HCT116 (cell line): ENCODE measurements at regions not wholly inside any gene's neighbourhood (a gene's known extent, or its start where the extent isn't known, plus 50 kb on each side); places are given as distances from the start of the nearest gene placed in this dataset.

Source experiments
- ATAC-seq: fragments of 200-7000 bp; cut with Tn5 transposase; 2 replicates; pipeline ENCODE4 v1.9.1; 2020; ENCODE audit warnings: mild to moderate bottlenecking, moderate library complexity
- BruUV-seq: library from RNA; stranded (reverse); fragments of 400-500 nt; replicated peaks from 2 replicates; lab custom pipeline; 2021; lab: Mats Ljungman, UMichigan
- CTCF ChIA-PET: fragments of 300-600 bp; sonication (Branson Sonifier 250); formaldehyde crosslinking; loops from one replicate; lab custom pipeline; 2021; ENCODE audit warnings: antibody characterized with exemption; lab: Charles Lee
- POLR2A ChIA-PET: fragments of 300-600, 350-600 bp; sonication (Branson Sonifier 250); formaldehyde crosslinking; loops from one replicate; lab custom pipeline; 2021; ENCODE audit warnings: antibody characterized with exemption; lab: Charles Lee
- RAD21 ChIA-PET, 2 experiments: fragments of 300-600 bp; sonication (Branson Sonifier 250); formaldehyde crosslinking; loops; one replicate each; lab custom pipeline; 2023; ENCODE audit warnings: low total read pairs in 2 of 2; ENCODE audit not compliant: uncharacterized antibody in 2 of 2, unreplicated experiment in 2 of 2, low non-redundant PET in 1 of 2; lab: Charles Lee
- DNase-seq: peaks from one replicate; pipeline ENCODE4 v3.0.0-alpha.2; 2010; ENCODE audit warnings: low read depth, low spot score
- H2AFZ ChIP-seq: fragments of 200-600 bp; shearing (Covaris generic), sonication (generic); 2 replicates; pipeline ENCODE4 v1.6.1; 2017; ENCODE audit warnings: low read depth, mixed run types, mixed read lengths, antibody characterized with exemption, low read length; ENCODE audit not compliant: poor library complexity, severe bottlenecking
- H3K27ac ChIP-seq: 2 replicates; pipeline ENCODE4 v1.5.1; 2012; ENCODE audit warnings: low read depth, low read length
- H3K27me3 ChIP-seq: fragments of 200-600 bp; sonication (generic); 2 replicates; pipeline ENCODE4 v1.6.1; 2016; ENCODE audit warnings: mixed run types, low read length, mixed read lengths; ENCODE audit not compliant: insufficient read depth
- H3K36me3 ChIP-seq, 2 experiments: fragments of 200-500 bp in 1 of 2; fragments of 200-600 bp in 1 of 2; sonication (Bioruptor generic) in 1 of 2; sonication (generic) in 1 of 2; 2 replicates each; pipeline versions ENCODE4 v1.5.1 to v1.6.1; 2014 to 2016; ENCODE audit warnings: low read length in 2 of 2, inconsistent platforms in 1 of 2, mixed read lengths in 1 of 2, mixed run types in 1 of 2; ENCODE audit not compliant: insufficient read depth in 2 of 2, control insufficient read depth in 1 of 2
- H3K4me1 ChIP-seq, 2 experiments: fragments of 200-600 bp in 1 of 2; sonication (generic) in 1 of 2; 2 replicates each; pipeline versions ENCODE4 v1.5.1 to v1.6.1; 2012 to 2017; ENCODE audit warnings: low read length in 2 of 2, inconsistent platforms in 1 of 2, mild to moderate bottlenecking in 1 of 2, mixed read lengths in 1 of 2, mixed run types in 1 of 2, moderate library complexity in 1 of 2; ENCODE audit not compliant: insufficient read depth in 2 of 2, control insufficient read depth in 1 of 2
- H3K4me2 ChIP-seq: fragments of 200-600 bp; sonication (generic); 2 replicates; pipeline ENCODE4 v1.6.1; 2017; ENCODE audit warnings: mixed run types, low read length, mixed read lengths
- H3K4me3 ChIP-seq, 2 experiments: fragments of 200-600 bp in 1 of 2; sonication (generic) in 1 of 2; replicated peaks in 1 of 2; 2 replicates each; pipeline ENCODE4 v1.5.1; 2011 to 2016; ENCODE audit warnings: low read length in 2 of 2, control low read depth in 1 of 2, low read depth in 1 of 2, mild to moderate bottlenecking in 1 of 2, mixed read lengths in 1 of 2, mixed run types in 1 of 2
- H3K79me2 ChIP-seq: fragments of 200-600 bp; sonication (generic); 2 replicates; pipeline ENCODE4 v1.6.1; 2017; ENCODE audit warnings: mild to moderate bottlenecking, mixed run types, low read length, moderate library complexity, mixed read lengths; ENCODE audit not compliant: insufficient read depth
- H3K9ac ChIP-seq: fragments of 200-600 bp; sonication (generic); 2 replicates; pipeline ENCODE4 v1.6.1; 2016; ENCODE audit warnings: low read length, mixed read lengths
- H3K9me2 ChIP-seq: fragments of 200-600 bp; sonication (generic), shearing (Covaris generic); 2 replicates; pipeline ENCODE4 v1.6.1; 2017; ENCODE audit warnings: mixed run types, mild to moderate bottlenecking, moderate library complexity; ENCODE audit not compliant: insufficient read depth
- H3K9me3 ChIP-seq, 2 experiments: fragments of 200-500 bp in 1 of 2; fragments of 200-600 bp in 1 of 2; sonication (Bioruptor generic) in 1 of 2; sonication (generic) in 1 of 2; 2 replicates each; pipeline ENCODE4 v1.6.1; 2014 to 2017; ENCODE audit warnings: low read length in 2 of 2, mixed read lengths in 2 of 2, inconsistent platforms in 1 of 2, low read depth in 1 of 2, mild to moderate bottlenecking in 1 of 2, mixed run types in 1 of 2, moderate library complexity in 1 of 2; ENCODE audit not compliant: control insufficient read depth in 1 of 2, insufficient read depth in 1 of 2
- H4K20me1 ChIP-seq: fragments of 200-600 bp; sonication (generic), shearing (Covaris generic); 2 replicates; pipeline ENCODE4 v1.6.1; 2017; ENCODE audit warnings: mixed run types, mild to moderate bottlenecking, moderate library complexity; ENCODE audit not compliant: insufficient read depth
- ATF3 ChIP-seq: IDR thresholded peaks from 2 replicates; pipeline ENCODE4 v1.6.1; 2012
- CBX3 ChIP-seq: IDR thresholded peaks from 2 replicates; pipeline ENCODE4 v1.6.1; 2012; ENCODE audit warnings: low read depth
- CEBPB ChIP-seq: IDR thresholded peaks from 2 replicates; pipeline ENCODE4 v1.6.1; 2012; ENCODE audit warnings: low read depth
- EGR1 ChIP-seq: IDR thresholded peaks from 2 replicates; pipeline ENCODE4 v1.6.1; 2012; ENCODE audit warnings: low read depth
- EZH2 ChIP-seq: fragments of 200-600 bp; sonication (generic); IDR thresholded peaks from 2 replicates; pipeline ENCODE4 v1.6.1; 2017; ENCODE audit warnings: antibody characterized with exemption, mixed run types
- EZH2phosphoT487 ChIP-seq: fragments of 200-600 bp; IDR thresholded peaks from 2 replicates; pipeline ENCODE4 v1.6.1; 2018; ENCODE audit warnings: antibody characterized with exemption, borderline replicate concordance
- FOSL1 ChIP-seq: IDR thresholded peaks from 2 replicates; pipeline ENCODE4 v1.6.1; 2012; ENCODE audit warnings: low read depth
- JUND ChIP-seq: IDR thresholded peaks from 2 replicates; pipeline ENCODE4 v1.6.1; 2012
- MAX ChIP-seq: IDR thresholded peaks from 2 replicates; pipeline ENCODE4 v1.6.1; 2012
- POLR2AphosphoS5 ChIP-seq: IDR thresholded peaks from 2 replicates; pipeline ENCODE4 v1.6.1; 2011; ENCODE audit warnings: mild to moderate bottlenecking, low read depth, low read length, moderate library complexity
- RAD21 ChIP-seq: IDR thresholded peaks from 2 replicates; pipeline ENCODE4 v1.6.1; 2012; ENCODE audit warnings: low read depth, mild to moderate bottlenecking
- REST ChIP-seq: IDR thresholded peaks from 2 replicates; pipeline ENCODE4 v1.6.1; 2012; ENCODE audit warnings: low read depth
- SIN3A ChIP-seq: IDR thresholded peaks from 2 replicates; pipeline ENCODE4 v1.6.1; 2012; ENCODE audit warnings: low read depth
- SP1 ChIP-seq: IDR thresholded peaks from 2 replicates; pipeline ENCODE4 v1.6.1; 2012; ENCODE audit warnings: low read depth
- TCF7L2 ChIP-seq: IDR thresholded peaks from 2 replicates; pipeline ENCODE4 v1.7.0; 2011; ENCODE audit warnings: borderline replicate concordance, inconsistent platforms; ENCODE audit not compliant: insufficient read depth, insufficient read length; ENCODE audit errors: extremely low read depth
- YY1 ChIP-seq: IDR thresholded peaks from 2 replicates; pipeline ENCODE4 v1.6.1; 2011; ENCODE audit warnings: low read length, low read depth, moderate library complexity, mild to moderate bottlenecking; ENCODE audit not compliant: insufficient replicate concordance; ENCODE audit errors: extremely low read depth
- ZBTB33 ChIP-seq: IDR thresholded peaks from 2 replicates; pipeline ENCODE4 v1.6.1; 2011; ENCODE audit warnings: mild to moderate bottlenecking, low read length, moderate library complexity; ENCODE audit not compliant: insufficient replicate concordance; ENCODE audit errors: extremely low read depth
- ZFX ChIP-seq: fragments of 450-650 bp; IDR thresholded peaks from 2 replicates; pipeline ENCODE4 v1.6.1; 2017
- ZNF274 ChIP-seq: fragments of 200-500 bp; sonication (Bioruptor generic); IDR thresholded peaks from 2 replicates; pipeline ENCODE4 v1.6.1; 2014; ENCODE audit warnings: mild to moderate bottlenecking, low read depth, low read length, inconsistent platforms
- intact Hi-C: fragments of 100-400 bp; cut with micrococcal nuclease; formaldehyde crosslinking; loops from 2 replicates; pipeline ENCODE4 v1.10.0; 2022

GRCh38 chr6:28673787-28674671 lies 148.3 kb downstream of the GPX5 start (continued):
- TF ChIP-seq EGR1 (no peak), SP1 (no peak), YY1 (peak; percentile 54), CBX3 (peak; percentile 86), EZH2 (no peak), EZH2phosphoT487 (no peak), ZFX (no peak), ZBTB33 (peak; percentile 63), CEBPB (no peak), TCF7L2 (no peak), FOSL1 (no peak), POLR2AphosphoS5 (no peak)

GRCh38 chr6:28675600-28675999 lies 149.9 kb downstream of the GPX5 start:
- H4K20me1 ChIP-seq, result no peaks in the 10 kb centered on the region
- POLR2A ChIA-PET, result no interaction called here
- TF ChIP-seq JUND (no peak), EZH2 (no peak), CEBPB (no peak), REST (no peak), YY1 (no peak), ZNF274 (no peak), EZH2phosphoT487 (no peak), MAX (no peak), SIN3A (no peak), ATF3 (no peak), CBX3 (no peak), RAD21 (no peak)
- TF ChIP-seq, all 23 proteins: peak for 0
- Histone ChIP-seq H3K4me1 (peaks cover 0 to 6% of the 10 kb centered on the region in 2 experiments; a peak in 2 of 4 replicates), H3K4me2 (no peak overlapping the region), H3K9ac (no peak overlapping the region), H3K27ac (no peak overlapping the region), H3K36me3 (no peaks in the 10 kb centered on the region), H3K9me3 (no peaks in the 10 kb centered on the region), H3K4me3 (no peak overlapping the region), H3K27me3 (no peaks in the 10 kb centered on the region), H3K79me2 (no peaks in the 10 kb centered on the region), H2AFZ (no peak overlapping the region), H3K9me2 (no peaks in the 10 kb centered on the region)
- intact Hi-C loops, result no loop called here
- RAD21 ChIA-PET, result no interaction called here
- ATAC-seq, result no peak
- no peak for DNase-seq
- no TSS peak for BruUV-seq
- CTCF ChIA-PET, result no interaction called here
